ENCODE measurements at regions not wholly inside any gene's neighbourhood (a gene's known extent, or its start where the extent isn't known, plus 50 kb on each side); places are given as distances from the start of the nearest gene placed in this dataset.

DNA sequence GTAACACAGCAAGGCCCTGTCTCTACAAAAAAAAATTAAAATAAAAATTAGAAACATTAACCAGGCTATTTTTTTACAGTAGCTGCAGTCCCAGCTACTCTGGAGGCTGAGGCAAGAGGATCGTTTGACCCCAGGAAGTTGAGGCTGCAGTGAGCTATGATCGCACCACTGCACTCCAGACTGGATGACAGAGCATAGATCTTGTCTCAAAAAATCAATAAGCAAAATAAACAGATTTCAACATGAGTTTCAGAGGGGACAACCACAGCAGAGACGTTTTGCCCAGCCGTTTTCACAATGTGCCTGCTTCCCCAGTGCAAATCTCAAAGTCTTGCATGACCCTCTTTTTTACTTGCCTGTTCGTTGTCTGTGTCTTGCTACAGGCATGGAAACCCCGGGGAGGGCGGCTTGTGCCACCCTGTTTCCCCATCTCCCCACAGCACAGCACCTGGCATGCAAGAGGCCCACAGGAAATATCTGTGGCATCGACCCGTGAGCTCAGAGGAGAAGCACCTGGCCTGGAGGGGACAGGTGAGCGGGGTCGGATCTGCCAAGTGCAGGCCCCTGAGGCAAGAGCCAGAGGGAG lies 222.0 kb upstream of the ZNF507 start:
- no peak overlapping the region for H3K4me2 ChIP-seq (ENCODE audit: low read length)
- H3K27me3 ChIP-seq (ENCODE audit: control insufficient read depth, insufficient read depth, low read length), result no peaks in the 10 kb centered on the region
- H3K9me3 ChIP-seq (replicated peaks; ENCODE audit: low read length), result peaks cover 9% of the 10 kb centered on the region
- H3K4me3 ChIP-seq (ENCODE audit: low read length), result no peak overlapping the region
- H3K36me3 ChIP-seq (ENCODE audit: insufficient read depth, low read length), result no peaks in the 10 kb centered on the region
- H3K9ac ChIP-seq (ENCODE audit: low read depth, low read length), result no peak overlapping the region
- no peaks in the 10 kb centered on the region for H3K4me1 ChIP-seq (ENCODE audit: control insufficient read depth, insufficient read depth, low read length)

DNA sequence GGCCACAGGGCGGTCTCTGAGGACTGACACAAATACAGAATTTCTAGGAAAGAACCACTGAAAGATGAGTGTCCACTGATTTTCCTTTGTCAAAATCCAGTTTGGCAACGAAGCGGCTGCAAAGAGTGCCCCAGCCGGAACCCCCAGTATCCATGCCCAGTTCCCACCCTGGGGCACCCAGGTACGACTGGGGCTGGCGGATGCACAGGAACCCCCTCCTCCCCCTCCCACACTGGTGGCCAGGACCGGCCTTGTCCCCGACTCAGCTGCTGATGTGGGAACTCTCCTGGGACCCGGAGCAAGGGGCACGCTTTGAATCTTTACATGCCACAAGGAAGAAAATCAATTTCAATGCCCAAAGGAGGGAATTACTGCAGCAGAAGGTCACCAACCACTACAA lies 220.8 kb upstream of the ZNF507 start:
- H3K27me3 ChIP-seq (ENCODE audit: control insufficient read depth, insufficient read depth, low read length), result no peaks in the 10 kb centered on the region
- H3K9me3 ChIP-seq (replicated peaks; ENCODE audit: low read length), result peaks cover 9% of the 10 kb centered on the region
- H3K4me2 ChIP-seq (ENCODE audit: low read length), result no peak overlapping the region
- H3K4me1 ChIP-seq (ENCODE audit: control insufficient read depth, insufficient read depth, low read length), result no peaks in the 10 kb centered on the region
- H3K9ac ChIP-seq (ENCODE audit: low read depth, low read length), result no peak overlapping the region
- H3K36me3 ChIP-seq (ENCODE audit: insufficient read depth, low read length), result no peaks in the 10 kb centered on the region
- no peak overlapping the region for H3K4me3 ChIP-seq (ENCODE audit: low read length)

- H3K4me2 ChIP-seq (ENCODE audit: low read length), result no peak overlapping the region
- no peaks in the 10 kb centered on the region for H3K9me3 ChIP-seq (replicated peaks; ENCODE audit: low read length)
- H3K36me3 ChIP-seq (ENCODE audit: insufficient read depth, low read length), result no peaks in the 10 kb centered on the region
- H3K4me1 ChIP-seq (ENCODE audit: control insufficient read depth, insufficient read depth, low read length), result no peaks in the 10 kb centered on the region
- no peaks in the 10 kb centered on the region for H3K27me3 ChIP-seq (ENCODE audit: control insufficient read depth, insufficient read depth, low read length)
- no peak overlapping the region for H3K9ac ChIP-seq (ENCODE audit: low read depth, low read length)
- H3K4me3 ChIP-seq (ENCODE audit: low read length), result no peak overlapping the region
Observed at GRCh38 chr19:32129141-32129540, 216.3 kb upstream of the ZNF507 start.

- H3K4me1 ChIP-seq (ENCODE audit: control insufficient read depth, insufficient read depth, low read length), result no peaks in the 10 kb centered on the region
- H3K27me3 ChIP-seq (ENCODE audit: control insufficient read depth, insufficient read depth, low read length), result no peaks in the 10 kb centered on the region
Observed at GRCh38 chr19:32130332-32130731, 215.1 kb upstream of the ZNF507 start.

DNA sequence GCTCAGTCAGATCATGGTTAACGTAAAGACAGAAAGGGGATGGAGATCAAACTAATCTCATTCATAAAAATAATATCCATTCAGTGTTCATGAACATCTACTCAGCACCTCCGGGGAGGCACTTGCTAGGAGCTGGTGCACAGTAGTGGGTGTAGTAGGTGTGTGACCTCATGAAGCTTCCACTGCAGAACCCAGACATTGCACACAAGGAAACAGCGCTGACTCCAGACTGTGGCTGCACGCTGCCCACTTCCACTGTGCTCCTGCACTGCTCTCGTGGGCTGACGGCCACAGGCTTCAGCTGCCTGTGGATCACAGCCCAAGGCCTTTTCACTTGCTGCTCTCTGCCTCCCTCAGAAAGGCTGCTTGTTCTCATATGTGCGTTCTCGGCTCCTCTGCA lies 214.4 kb upstream of the ZNF507 start:
- Histone ChIP-seq H3K4me2 (ENCODE audit: low read length) (no peak overlapping the region), H3K9ac (ENCODE audit: low read depth, low read length) (no peak overlapping the region), H3K27me3 (ENCODE audit: control insufficient read depth, insufficient read depth, low read length) (no peaks in the 10 kb centered on the region), H3K4me3 (ENCODE audit: low read length) (no peak overlapping the region), H3K36me3 (ENCODE audit: insufficient read depth, low read length) (no peaks in the 10 kb centered on the region), H3K9me3 (replicated peaks; ENCODE audit: low read length) (no peaks in the 10 kb centered on the region), H3K4me1 (ENCODE audit: control insufficient read depth, insufficient read depth, low read length) (no peaks in the 10 kb centered on the region)

More at GRCh38 chr19:32130332-32130731, 215.1 kb upstream of the ZNF507 start:
- Histone ChIP-seq H3K4me3 (ENCODE audit: low read length) (no peak overlapping the region), H3K9me3 (replicated peaks; ENCODE audit: low read length) (no peaks in the 10 kb centered on the region), H3K36me3 (ENCODE audit: insufficient read depth, low read length) (no peaks in the 10 kb centered on the region), H3K9ac (ENCODE audit: low read depth, low read length) (no peak overlapping the region), H3K4me2 (ENCODE audit: low read length) (no peak overlapping the region)

- Histone ChIP-seq H3K9me3 (replicated peaks; ENCODE audit: low read length) (peaks cover 8% of the 10 kb centered on the region), H3K36me3 (ENCODE audit: insufficient read depth, low read length) (no peaks in the 10 kb centered on the region), H3K27me3 (ENCODE audit: control insufficient read depth, insufficient read depth, low read length) (no peaks in the 10 kb centered on the region), H3K4me3 (ENCODE audit: low read length) (no peak overlapping the region), H3K9ac (ENCODE audit: low read depth, low read length) (no peak overlapping the region), H3K4me2 (ENCODE audit: low read length) (no peak overlapping the region), H3K4me1 (ENCODE audit: control insufficient read depth, insufficient read depth, low read length) (no peaks in the 10 kb centered on the region)
Observed at GRCh38 chr19:32138416-32138815, 207.0 kb upstream of the ZNF507 start.

DNA sequence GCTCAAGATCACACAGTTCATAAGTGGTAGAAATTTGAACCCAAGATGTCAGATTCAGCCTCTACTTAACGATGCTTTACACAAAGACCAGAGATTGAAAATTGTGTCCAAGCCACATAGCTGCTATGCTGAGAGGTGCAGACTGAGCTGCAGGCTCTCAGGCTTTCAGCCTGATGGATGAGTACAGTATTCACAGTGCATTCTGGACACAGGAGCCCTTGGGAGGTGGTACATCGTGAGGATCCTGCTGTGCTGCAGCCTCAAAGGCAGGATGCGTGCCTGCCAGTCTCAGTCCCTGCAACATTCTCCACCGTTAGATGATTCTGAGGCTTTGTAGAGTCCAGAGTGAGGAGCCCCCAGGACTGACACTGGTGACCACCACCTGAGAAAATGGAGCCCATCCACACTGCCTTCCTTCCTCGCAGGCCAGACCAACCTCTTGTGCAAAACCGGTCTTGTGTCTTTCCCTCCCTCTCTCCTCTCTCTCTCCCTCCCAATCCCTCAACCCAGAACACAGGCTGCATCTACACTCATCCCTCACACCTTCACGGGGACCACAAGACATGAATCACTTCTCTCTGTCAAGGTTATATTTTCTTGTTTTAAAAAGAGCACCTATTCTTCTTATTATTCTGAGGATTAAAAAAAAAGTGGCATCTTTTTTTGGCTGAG lies 203.4 kb upstream of the ZNF507 start:
- no peak overlapping the region for H3K4me2 ChIP-seq (ENCODE audit: low read length)
- peaks cover 10% of the 10 kb centered on the region for H3K9me3 ChIP-seq (replicated peaks; ENCODE audit: low read length)
- H3K4me3 ChIP-seq (ENCODE audit: low read length), result no peak overlapping the region
- H3K4me1 ChIP-seq (ENCODE audit: control insufficient read depth, insufficient read depth, low read length), result no peaks in the 10 kb centered on the region
- H3K9ac ChIP-seq (ENCODE audit: low read depth, low read length), result no peak overlapping the region
- H3K27me3 ChIP-seq (ENCODE audit: control insufficient read depth, insufficient read depth, low read length), result no peaks in the 10 kb centered on the region
- H3K36me3 ChIP-seq (ENCODE audit: insufficient read depth, low read length), result no peaks in the 10 kb centered on the region

- H3K9me3 ChIP-seq (replicated peaks; ENCODE audit: low read length), result peaks cover 2% of the 10 kb centered on the region
- no peak overlapping the region for H3K4me2 ChIP-seq (ENCODE audit: low read length)
- no peak overlapping the region for H3K4me3 ChIP-seq (ENCODE audit: low read length)
- H3K27me3 ChIP-seq (ENCODE audit: control insufficient read depth, insufficient read depth, low read length), result no peaks in the 10 kb centered on the region
- no peak overlapping the region for H3K9ac ChIP-seq (ENCODE audit: low read depth, low read length)
- no peaks in the 10 kb centered on the region for H3K4me1 ChIP-seq (ENCODE audit: control insufficient read depth, insufficient read depth, low read length)
- H3K36me3 ChIP-seq (ENCODE audit: insufficient read depth, low read length), result no peaks in the 10 kb centered on the region
Observed at GRCh38 chr19:32146664-32147063, 198.7 kb upstream of the ZNF507 start.

DNA sequence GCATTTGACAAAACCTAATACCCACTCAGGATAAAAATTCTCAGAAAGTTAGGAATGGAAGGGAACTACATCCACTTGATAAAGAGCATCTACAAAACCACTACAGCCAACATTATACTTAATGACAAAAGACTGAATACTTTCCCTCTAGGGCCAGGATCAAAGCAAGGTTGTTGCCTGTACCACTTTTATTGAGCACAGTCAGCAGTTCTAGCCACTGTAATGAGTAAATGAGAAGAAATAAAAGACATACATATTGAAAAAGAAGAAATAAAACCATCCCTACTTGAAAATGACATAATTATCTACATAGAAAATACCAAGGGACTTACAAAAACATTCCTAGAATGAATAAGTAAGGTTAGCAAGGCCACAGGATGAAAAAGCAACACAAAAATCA lies 194.8 kb upstream of the ZNF507 start:
- no peak overlapping the region for H3K4me3 ChIP-seq (ENCODE audit: low read length)
- no peak overlapping the region for H3K9ac ChIP-seq (ENCODE audit: low read depth, low read length)
- peaks cover 2% of the 10 kb centered on the region for H3K9me3 ChIP-seq (replicated peaks; ENCODE audit: low read length)
- H3K4me1 ChIP-seq (ENCODE audit: control insufficient read depth, insufficient read depth, low read length), result no peaks in the 10 kb centered on the region
- no peak overlapping the region for H3K4me2 ChIP-seq (ENCODE audit: low read length)
- no peaks in the 10 kb centered on the region for H3K27me3 ChIP-seq (ENCODE audit: control insufficient read depth, insufficient read depth, low read length)
- no peaks in the 10 kb centered on the region for H3K36me3 ChIP-seq (ENCODE audit: insufficient read depth, low read length)

DNA sequence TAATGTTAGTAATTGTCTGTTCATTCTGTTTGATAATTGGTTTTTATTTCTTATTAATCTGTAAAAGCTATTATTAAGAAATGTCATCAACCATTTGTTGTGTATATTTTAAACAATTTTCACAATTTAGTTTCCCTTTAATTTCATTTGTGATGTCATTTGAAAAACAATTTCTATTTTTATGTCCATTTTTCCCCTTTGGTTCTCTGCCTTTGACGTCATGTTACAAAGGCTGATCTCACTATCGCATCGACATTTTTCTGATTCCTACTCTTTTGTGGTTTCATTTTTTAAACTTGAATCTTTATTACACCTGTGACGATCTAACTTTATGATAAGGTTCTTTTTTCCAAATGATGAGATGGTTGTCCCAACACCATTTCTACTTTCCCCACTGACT lies 191.0 kb upstream of the ZNF507 start:
- H3K4me3 ChIP-seq (ENCODE audit: low read length), result no peak overlapping the region
- no peaks in the 10 kb centered on the region for H3K9me3 ChIP-seq (replicated peaks; ENCODE audit: low read length)
- no peaks in the 10 kb centered on the region for H3K4me1 ChIP-seq (ENCODE audit: control insufficient read depth, insufficient read depth, low read length)
- no peaks in the 10 kb centered on the region for H3K36me3 ChIP-seq (ENCODE audit: insufficient read depth, low read length)
- H3K4me2 ChIP-seq (ENCODE audit: low read length), result no peak overlapping the region
- H3K9ac ChIP-seq (ENCODE audit: low read depth, low read length), result no peak overlapping the region
- no peaks in the 10 kb centered on the region for H3K27me3 ChIP-seq (ENCODE audit: control insufficient read depth, insufficient read depth, low read length)

DNA sequence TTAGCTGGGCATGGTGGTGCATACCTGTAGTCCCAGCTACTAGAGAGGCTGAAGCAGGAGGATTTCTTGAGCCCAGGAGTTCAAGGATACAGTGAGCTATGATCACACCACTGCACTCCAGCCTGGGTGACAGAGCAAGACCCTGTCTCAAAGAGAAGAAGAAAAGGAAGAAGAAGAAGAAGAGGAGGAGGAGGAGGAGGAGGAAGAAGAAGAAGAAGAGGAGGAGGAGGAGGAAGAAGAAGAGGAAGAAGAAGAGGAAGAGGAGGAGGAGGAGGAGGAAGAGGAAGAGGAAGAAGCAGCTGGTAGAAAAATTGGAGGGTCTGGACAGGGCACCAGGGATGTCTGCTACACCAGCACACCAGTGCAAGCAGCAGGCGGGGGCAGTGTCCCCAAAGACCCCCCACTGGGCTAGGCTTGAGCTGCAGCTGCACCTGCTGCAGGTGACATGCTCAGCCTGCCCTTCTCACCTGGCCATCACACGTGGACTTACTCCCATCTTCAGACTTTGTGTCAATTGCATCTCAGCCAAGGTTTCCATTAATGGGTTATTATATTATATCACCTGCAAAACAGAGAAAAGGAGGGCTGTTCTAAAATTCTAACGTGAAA lies 180.9 kb upstream of the ZNF507 start:
- no peak overlapping the region for H3K4me3 ChIP-seq (ENCODE audit: low read length)
- H3K36me3 ChIP-seq (ENCODE audit: insufficient read depth, low read length), result no peaks in the 10 kb centered on the region
- H3K4me1 ChIP-seq (ENCODE audit: control insufficient read depth, insufficient read depth, low read length), result no peaks in the 10 kb centered on the region
- H3K4me2 ChIP-seq (ENCODE audit: low read length), result no peak overlapping the region
- peaks cover 2% of the 10 kb centered on the region for H3K9me3 ChIP-seq (replicated peaks; ENCODE audit: low read length)
- H3K27me3 ChIP-seq (ENCODE audit: control insufficient read depth, insufficient read depth, low read length), result no peaks in the 10 kb centered on the region
- no peak overlapping the region for H3K9ac ChIP-seq (ENCODE audit: low read depth, low read length)

DNA sequence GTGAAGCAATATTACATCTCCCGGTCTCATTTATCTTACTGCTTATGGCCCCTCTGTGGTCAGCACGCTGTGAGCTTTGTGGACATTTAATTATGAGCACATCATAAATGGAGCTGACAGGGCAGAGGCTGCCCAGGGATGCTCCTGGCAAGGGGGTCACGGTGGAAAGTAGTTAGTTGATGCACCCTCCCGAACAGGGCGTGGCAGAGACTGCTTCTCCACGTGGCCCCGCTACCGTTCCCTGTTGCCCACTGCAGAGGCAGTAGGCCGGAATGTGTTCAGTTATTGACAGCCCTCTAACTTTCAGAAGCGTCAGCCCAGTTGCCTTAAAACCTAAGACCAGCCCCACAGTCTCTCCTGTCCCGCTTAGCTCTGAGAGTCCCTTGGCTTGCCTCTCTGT lies 180.3 kb upstream of the ZNF507 start:
- Histone ChIP-seq H3K4me1 (ENCODE audit: control insufficient read depth, insufficient read depth, low read length) (no peaks in the 10 kb centered on the region), H3K4me3 (ENCODE audit: low read length) (no peak overlapping the region), H3K27me3 (ENCODE audit: control insufficient read depth, insufficient read depth, low read length) (no peaks in the 10 kb centered on the region), H3K36me3 (ENCODE audit: insufficient read depth, low read length) (no peaks in the 10 kb centered on the region), H3K9me3 (replicated peaks; ENCODE audit: low read length) (peaks cover 2% of the 10 kb centered on the region), H3K9ac (ENCODE audit: low read depth, low read length) (no peak overlapping the region), H3K4me2 (ENCODE audit: low read length) (no peak overlapping the region)

Measured in skeletal muscle satellite cell (primary cell).